HG03196 (cell line): ENCODE measurements at regions not wholly inside any gene's neighbourhood (a gene's known extent, or its start where the extent isn't known, plus 50 kb on each side); places are given as distances from the start of the nearest gene placed in this dataset.
"Not testable (repeated sequence)": the region's sequence is repeated elsewhere in the genome, so short reads cannot be mapped to it uniquely, and the experiment has no call there.

Experiments used
- ATAC-seq: cut with Tn5 transposase; IDR thresholded peaks from one replicate; pipeline ENCODE4 v1.9.1; 2021; ENCODE audit not compliant: unreplicated experiment

DNA sequence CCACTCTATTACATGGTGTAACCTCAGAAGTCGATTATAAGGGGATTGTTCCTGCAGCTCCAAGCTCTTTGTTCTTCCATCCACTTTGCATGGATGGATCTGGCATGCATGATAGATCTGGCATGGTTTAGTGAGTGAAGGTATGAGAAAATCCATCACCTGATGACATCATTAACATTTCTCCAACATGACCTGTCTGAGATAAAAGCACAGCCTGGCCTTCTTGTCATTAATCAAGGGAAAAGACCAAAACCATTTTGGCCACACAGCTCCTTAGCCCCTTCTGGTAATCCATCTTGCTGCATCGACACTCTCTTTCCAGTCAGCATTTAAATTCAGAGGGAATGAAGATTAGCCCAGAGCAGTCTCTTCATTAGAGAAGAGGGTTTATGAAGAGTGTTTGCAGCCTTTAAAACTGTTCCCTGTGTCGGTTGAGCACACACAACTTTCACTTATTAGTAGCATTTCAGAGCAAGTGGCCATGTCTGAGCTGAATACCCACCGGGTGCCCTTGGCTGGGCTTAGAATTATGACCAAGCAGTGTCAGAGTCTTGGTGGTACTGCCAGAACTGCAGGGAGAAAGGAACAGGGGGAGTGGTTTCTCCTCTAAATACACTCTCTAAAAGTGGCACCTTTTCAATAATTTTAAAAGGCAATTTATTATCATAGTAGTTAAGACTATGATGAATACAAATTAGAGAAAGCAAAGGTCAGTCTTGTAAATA lies 246.0 kb downstream of the HAPSTR1 start:
- ATAC-seq: no peak

DNA sequence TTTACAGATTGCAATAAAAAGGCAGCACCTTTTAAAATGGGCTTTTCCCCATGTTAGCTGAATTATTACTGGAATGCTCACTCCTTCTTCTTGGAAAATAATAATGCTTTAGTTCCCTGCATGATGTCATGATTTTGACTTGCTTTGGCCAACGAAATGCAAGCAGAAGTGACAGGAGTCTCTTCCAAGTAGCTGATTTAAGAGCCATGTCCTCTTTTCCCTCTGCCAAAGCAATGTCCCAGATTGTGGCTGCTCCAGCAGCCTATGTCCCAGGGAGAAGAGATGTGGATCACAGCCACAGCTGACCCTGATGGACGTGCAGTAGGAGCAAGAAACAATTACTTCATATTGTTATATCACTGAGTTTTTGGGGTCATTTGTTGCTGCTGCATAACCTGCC lies 246.6 kb downstream of the HAPSTR1 start:
- ATAC-seq: no peak

DNA sequence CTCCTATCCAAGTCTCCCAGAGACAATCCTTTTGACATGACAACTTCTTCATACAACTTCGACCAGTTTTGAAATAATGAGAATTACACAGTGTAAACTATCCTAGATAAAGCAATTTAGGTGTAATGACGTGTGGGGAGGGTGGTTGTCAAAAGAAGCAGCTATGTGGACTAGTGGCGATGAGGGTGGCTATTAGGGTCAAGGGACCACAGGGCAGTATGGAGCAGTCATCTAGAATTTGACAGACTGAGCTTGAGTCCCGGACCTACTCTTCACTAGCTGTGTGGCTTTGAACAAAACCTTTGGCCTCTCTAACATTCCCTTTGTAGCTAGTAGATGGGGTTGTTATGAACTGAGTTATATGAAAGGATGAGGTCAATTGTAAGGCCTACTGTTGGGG lies 247.1 kb downstream of the HAPSTR1 start:
- no peak for ATAC-seq

DNA sequence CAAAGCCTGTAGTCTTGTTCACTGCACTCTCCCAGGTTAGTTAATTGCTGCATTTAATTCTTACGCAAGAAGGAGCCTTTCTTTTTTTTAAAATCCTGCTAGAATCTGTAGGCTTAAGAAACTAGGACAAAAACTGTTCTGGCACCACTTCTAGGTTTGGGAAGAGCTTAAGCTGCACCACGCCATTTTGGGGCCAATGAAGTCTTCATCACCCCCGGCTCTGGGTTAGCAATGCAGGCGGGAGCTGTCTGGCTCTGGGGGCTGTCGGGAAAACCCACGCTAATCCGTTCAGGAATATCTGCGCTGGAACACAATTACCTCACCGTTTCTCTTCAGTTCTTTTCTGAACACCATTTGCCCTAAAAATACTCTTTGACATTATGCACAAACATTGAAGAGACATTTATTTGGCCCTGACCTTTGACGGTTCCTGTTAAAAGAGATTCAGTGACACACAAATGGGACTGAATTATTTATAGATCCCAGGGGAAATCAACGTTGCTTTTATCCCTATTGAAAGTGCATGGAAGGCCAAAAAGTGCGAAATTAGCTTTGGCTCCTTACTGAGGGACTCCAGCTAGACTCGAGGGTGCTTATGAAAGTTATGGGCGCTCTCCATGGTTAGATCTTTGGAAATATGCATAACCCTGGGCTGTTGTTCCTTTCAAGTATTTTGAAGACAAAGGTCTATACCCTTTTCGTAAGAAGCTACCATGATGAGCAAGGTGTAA lies 249.2 kb downstream of the HAPSTR1 start:
- no peak for ATAC-seq

DNA sequence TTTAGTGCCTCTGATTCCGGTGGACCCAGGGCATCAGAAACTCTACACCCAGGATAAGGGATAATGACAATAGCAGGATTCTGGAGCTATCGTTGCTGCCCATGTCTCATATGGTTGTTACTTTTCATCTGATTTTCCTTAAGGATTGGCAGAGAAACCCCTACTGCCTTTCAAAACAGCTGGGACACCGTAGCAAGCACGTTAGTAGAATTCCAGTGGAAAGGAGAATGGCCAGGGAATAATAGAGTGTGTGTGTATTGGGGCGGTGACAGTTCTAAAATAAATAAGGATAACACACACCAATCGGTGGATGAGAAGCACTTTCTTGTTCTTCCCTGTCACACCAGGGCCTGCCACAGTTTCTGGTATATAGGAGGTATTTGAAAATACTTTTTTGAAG lies 251.8 kb downstream of the HAPSTR1 start:
- ATAC-seq: no peak

DNA sequence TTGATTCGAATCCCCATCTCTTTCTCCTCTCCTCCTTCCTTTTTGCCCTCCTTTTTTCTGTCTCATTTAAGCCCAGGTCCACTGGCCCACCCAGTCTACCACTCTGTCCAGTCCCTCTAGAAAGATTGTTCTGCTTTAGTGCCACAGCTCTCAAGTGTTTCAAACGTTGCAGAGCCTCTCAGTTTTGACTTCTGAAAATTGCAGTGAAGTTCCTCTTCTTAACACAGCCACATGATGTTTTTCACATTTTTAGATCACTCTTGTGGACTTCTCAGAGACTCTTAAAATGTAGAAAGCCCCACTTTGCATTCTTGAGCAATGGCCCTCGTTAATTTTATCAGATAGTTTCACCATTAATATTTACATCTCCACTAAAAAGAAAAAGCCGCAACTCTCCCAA lies 253.1 kb downstream of the HAPSTR1 start:
- no peak for ATAC-seq

DNA sequence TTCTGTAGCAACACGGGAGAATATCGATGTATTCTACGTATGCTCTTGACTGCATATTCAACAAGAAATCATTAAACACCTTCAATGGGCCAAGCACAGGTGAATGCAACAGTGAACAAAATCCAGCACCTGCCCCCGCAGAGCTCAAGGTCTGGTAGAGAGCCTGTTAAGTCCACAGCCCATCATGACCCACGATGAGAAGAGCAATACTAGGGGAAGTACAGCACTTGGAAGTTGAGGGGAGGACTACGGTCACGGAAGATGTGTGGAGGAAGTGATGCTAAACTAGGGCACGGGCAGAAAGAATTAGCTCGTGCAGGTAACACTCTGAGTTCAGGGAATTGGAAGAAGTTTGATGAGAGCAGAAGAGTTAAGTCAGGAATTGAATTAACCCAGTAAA lies 253.6 kb downstream of the HAPSTR1 start:
- no peak for ATAC-seq

DNA sequence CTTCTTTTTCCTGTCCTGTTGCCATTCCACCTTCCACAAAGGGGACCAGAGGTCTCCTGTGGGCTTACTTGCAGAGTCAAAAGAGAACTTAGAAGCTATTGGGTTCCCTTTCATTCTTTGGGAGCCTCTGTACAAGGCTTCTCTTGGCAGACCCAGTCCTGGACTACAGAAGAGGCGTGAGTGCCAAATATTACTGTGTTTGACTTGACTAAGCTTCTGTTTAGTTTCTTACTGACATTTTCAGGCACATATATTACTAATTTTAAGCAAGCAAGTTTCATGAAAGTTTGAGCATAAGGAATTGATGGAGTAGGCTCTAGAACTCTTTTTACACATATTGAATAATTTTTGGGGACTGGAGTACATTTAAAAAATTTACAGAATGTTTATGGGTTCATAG lies 254.4 kb downstream of the HAPSTR1 start:
- ATAC-seq: no peak

DNA sequence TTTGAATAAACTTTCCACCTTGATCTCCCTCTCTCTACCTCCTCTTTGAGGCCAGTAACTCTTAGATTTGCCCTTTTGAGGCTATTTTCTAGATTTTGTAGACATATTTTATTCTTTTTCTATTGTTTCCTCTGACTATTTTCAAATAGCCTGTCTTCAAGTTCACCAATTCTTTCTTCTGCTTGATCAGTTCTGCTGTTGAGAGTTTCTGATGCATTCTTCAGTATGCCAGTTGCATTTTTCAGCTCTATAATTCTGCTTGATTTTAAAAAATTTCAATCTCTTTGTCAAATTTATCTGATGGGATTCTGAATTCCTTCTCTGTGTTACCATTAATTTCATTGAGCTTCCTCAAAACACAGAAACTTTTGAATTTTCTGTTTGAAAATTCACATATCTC lies 257.5 kb downstream of the HAPSTR1 start:
- no peak for ATAC-seq

DNA sequence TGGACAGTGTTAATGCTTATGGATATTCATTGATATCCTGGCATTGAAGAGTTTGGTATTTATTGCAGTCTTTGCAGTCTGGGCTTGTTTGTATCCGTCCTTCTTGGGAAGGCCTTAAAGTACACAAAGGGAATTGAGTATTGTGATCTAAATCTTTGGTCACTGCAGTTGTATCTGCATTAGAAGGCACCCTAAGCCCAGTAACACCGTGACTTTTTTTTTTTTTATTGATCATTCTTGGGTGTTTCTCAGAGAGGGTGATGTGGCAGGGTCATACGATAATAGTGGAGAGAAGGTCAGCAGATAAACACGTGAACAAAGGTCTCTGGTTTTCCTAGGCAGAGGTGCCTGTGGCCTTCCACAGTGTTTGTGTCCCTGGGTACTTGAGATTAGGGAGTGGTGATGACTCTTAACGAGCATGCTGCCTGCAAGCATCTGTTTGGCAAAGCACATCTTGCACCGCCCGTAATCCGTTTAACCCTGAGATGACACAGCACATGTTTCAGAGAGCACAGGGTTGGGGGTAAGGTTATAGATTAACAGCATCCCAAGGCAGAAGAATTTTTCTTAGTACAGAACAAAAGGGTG lies 258.0 kb downstream of the HAPSTR1 start:
- not testable (repeated sequence) for ATAC-seq

DNA sequence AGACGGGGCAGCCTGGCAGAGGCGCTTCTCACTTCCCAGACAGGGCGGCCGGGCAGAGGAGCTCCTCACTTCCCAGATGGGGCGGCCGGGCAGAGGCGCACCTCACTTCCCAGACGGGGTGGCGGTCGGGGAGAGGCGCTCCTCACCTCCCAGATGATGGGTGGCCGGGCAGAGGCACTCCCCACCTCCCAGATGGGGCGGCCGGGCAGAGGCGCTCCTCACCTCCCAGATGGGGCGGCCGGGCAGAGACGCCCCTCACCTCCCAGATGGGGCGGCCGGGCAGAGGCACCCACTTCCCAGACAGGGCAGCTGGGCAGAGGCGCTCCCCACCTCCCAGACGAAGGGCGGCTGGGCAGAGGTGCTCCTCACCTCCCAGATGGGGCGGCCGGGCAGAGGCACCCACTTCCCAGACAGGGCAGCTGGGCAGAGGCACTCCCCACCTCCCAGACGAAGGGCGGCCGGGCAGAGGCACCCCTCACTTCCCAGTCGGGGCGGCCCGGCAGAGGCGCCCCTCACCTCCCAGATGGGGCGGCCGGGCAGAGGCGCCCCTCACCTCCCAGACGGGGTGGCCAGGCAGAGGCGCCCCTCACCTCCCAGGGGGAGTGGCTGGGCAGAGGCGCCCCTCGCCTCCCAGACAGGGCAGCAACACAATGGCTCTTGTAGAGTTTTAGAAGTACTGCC lies 258.8 kb downstream of the HAPSTR1 start:
- ATAC-seq: not testable (repeated sequence)

DNA sequence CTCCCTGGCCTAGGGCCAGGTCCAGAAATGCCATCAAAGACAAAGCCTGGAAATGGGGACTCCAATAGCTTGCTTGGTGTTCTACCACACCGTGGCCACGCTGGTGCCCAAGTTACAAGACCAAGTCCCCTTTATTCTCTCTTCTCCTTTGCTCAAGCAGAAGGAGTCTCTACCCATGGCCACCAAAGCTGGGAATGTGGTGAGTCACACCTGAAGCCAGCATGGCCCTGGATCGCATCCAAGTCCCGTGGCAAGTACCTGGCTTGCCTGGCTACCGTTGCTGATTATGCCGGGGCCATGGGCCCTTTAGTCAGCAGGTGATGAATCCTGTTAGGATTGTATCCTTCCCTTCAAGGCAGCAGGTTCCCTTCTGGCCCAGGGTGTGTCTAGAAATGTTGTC lies 260.0 kb downstream of the HAPSTR1 start:
- ATAC-seq: no peak

DNA sequence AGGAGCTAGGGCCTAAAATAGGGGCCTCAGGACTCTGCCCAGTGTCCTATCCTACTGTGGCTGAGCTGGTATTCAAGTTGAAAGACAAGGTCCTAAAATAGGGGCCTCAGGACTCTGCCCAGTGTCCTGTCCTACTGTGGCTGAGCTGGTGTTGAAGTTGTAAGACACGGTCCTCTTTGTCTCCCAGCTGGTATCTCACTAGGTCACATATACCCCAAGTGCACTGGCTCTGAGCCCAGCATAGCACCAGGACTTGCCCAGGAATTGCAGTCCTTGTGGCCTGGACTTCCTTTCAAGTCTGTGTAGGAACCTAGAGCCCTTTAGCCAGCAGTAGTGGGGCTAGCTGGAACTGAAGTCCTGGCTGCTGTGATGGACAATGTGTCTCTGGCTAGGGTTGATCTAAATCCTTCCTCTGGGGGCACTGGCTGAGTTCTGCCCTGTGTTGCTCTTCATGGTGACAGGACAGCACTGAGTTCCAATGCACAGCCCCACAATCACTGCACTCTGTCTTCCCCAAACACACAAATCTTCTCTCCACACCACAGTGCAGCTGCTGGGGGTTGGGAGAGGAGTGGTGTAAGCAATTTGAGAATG lies 260.5 kb downstream of the HAPSTR1 start:
- ATAC-seq: no peak

DNA sequence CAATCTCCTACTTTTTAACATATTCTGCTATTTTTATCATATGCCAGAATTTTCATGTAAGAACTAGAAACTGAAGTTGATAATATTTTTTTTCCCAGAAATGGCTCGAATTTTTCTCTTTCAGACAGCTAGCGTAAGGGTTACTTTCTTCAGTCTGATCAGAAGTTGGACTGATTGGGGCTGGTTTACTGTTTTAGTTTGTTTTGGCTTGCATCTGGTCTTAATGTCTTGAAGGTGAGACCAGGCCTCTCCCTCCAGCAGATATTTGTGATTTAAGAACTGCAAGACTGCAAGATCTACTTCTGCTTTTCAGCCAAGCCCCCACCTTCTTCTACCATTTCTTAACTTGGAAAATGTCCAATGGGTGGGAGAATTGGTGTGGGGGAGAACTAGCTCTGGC lies 266.4 kb downstream of the HAPSTR1 start:
- no peak for ATAC-seq

DNA sequence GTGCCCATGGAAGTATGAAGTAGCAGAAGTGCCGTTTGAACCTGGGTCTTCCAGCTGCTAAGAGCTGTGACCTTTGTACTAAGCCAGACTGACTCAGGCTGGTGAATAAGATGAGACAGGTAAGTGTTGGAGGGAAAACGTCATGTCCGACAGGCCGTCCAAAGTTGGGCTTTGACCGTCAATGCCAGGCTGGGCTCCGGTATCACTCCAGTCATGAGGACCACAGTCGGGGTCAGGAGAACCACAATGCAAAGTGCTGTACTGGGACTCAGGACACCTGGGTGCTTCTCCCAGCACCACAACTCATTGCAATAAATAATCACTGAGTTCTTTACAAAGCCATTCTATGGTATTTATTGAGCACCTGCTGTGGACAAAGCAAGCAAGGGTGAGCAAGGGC lies 268.6 kb downstream of the HAPSTR1 start:
- no peak for ATAC-seq

DNA sequence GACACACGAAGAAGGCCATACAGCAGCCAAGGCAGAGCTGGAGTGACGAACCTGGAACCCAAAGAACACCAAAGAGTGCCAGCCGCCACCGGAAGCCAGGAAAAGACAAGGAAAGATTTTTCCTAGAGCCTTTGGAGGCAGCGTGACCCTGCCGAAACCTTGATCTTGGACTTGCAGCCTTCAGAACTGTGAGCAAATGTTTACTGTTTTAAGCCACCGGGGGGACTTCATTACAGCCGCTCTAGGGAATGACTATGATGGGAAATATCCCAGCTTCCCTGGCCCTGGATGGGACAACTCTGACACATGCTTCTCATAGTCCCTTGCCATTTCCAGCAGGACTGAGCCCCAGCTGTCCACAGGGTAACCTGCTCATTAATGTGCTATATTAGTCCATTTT lies 270.6 kb downstream of the HAPSTR1 start:
- ATAC-seq: no peak

DNA sequence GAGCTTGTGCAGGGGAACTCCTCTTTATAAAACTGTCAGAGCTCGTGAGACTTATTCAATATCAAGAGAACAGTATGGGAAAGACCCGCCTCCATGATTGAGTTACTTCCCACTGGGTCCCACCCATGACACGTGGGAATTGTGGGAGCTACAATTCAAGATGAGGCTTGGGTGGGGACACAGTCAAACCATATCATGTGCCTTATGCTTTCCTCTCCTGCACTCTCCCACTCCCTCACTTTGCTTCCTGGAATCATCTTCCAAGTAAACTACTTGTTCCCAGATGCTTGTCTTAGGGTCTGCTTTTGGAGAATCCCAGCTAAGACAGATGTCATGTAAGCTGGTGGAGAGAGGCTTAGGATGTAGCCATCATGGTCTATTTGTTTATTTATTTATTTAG lies 271.2 kb downstream of the HAPSTR1 start:
- ATAC-seq: no peak

DNA sequence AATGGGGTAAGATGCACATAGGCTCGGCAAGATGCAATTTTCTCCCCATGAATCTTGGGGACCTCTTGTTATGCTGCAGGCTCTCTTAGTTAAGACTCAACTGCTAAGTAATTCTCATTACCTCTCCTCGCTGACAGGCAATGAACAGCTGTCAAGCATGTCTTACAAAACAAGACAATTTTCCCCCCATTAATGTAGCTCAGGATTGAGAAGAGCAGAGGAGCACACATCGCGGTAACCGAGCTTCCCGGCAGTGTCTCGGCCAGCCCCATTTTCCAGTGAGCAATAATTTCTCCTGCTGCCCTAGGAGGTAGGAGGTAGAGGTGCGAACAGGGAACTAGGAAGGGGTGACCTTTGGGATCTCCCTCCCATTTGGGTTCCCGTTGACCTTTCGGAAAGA lies 272.1 kb downstream of the HAPSTR1 start:
- no peak for ATAC-seq

DNA sequence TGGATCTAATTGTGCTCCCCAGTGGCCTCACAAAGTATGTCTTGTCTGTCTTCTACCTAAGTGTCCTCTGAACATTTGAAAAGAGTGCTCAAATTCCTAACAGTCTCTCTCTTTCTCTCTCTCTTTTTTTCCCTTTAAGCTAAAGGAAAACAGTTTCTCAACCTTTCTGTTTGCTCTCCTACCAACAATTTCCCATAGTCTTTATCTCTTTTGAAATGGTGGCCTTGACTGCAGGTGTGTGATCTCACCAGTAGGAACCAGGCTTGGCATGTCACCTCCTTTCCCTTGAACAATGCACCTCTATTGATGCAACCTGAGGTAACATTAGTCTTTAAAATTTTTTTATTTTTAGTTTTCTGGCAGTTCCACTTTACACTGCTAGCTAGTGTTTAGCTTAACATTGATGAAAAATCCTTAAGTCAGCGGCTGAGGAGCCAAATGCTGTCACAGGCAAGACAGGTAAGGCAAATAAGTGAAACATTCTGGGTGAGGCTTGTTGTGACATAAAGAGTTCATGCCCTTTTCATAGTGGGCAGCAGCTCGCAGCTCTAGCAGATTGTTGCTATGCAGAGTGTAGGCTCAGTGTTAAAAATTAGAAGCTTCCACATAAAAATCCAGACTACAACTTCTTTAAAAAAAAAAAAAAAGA lies 273.4 kb downstream of the HAPSTR1 start:
- no peak for ATAC-seq

DNA sequence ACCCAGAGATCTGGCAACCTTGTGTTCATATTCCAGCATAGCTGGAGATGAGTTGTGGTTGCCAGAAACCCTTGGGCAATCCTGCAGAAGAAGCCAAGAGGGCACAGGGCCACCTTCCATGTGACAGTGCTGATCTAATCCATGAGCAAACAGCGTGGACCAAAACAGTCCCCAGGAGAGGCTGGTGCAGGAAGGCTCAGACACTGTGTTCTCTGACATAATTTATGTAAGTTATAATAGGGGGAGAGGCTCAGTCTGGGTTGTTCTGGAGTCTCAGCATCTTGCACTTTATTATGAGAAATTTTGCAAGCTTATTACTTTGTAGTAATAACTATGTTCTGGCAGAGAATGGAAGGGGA lies 273.9 kb downstream of the HAPSTR1 start:
- ATAC-seq: no peak
